Loucy (cell line): ENCODE measurements at regions not wholly inside any gene's neighbourhood (a gene's known extent, or its start where the extent isn't known, plus 50 kb on each side); places are given as distances from the start of the nearest gene placed in this dataset.

Experiments used
- EZH2phosphoT487 ChIP-seq: fragments of 200-600 bp; IDR thresholded peaks from 2 replicates; pipeline ENCODE4 v1.6.1; 2018; ENCODE audit warnings: antibody characterized with exemption, mild to moderate bottlenecking, moderate library complexity, borderline replicate concordance
- TF ChIP-seq, protein P1 (sequence below): fragments of 200-600 bp; sonication (generic); conservative IDR thresholded peaks from 2 replicates; pipeline ENCODE4 v1.5.1; 2014; ENCODE audit warnings: mild to moderate bottlenecking, antibody characterized with exemption, low read length

DNA sequence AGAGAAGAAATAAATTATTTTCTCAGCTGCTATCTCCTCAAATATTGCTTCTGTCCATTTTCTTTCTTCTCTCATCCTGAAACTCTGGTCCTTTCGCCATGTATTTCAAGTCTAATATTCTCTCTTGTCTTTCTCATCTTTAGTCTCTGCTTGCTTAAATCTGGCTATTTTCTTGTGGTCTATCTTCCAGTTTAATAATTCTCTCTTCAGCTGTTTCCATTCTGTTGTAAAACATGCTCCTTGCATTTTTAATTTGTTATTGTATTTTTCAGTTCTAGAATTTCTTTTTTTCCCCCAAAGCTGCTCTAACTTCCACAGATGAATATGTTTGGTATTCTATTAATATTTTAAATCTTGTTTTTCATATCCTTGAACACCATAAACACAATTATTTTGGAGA, 70.1 kb upstream of the TMPRSS2 start:
- TF ChIP-seq, protein P1, sequence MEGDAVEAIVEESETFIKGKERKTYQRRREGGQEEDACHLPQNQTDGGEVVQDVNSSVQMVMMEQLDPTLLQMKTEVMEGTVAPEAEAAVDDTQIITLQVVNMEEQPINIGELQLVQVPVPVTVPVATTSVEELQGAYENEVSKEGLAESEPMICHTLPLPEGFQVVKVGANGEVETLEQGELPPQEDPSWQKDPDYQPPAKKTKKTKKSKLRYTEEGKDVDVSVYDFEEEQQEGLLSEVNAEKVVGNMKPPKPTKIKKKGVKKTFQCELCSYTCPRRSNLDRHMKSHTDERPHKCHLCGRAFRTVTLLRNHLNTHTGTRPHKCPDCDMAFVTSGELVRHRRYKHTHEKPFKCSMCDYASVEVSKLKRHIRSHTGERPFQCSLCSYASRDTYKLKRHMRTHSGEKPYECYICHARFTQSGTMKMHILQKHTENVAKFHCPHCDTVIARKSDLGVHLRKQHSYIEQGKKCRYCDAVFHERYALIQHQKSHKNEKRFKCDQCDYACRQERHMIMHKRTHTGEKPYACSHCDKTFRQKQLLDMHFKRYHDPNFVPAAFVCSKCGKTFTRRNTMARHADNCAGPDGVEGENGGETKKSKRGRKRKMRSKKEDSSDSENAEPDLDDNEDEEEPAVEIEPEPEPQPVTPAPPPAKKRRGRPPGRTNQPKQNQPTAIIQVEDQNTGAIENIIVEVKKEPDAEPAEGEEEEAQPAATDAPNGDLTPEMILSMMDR, result no peak
- no peak for TF ChIP-seq EZH2phosphoT487
